ENCODE measurements at regions not wholly inside any gene's neighbourhood (a gene's known extent, or its start where the extent isn't known, plus 50 kb on each side); places are given as distances from the start of the nearest gene placed in this dataset.
A peak's percentile ranks its signal among the peaks of the same experiment; 100 is the strongest.
"Not testable (repeated sequence)": the region's sequence is repeated elsewhere in the genome, so short reads cannot be mapped to it uniquely, and the experiment has no call there.

DNA sequence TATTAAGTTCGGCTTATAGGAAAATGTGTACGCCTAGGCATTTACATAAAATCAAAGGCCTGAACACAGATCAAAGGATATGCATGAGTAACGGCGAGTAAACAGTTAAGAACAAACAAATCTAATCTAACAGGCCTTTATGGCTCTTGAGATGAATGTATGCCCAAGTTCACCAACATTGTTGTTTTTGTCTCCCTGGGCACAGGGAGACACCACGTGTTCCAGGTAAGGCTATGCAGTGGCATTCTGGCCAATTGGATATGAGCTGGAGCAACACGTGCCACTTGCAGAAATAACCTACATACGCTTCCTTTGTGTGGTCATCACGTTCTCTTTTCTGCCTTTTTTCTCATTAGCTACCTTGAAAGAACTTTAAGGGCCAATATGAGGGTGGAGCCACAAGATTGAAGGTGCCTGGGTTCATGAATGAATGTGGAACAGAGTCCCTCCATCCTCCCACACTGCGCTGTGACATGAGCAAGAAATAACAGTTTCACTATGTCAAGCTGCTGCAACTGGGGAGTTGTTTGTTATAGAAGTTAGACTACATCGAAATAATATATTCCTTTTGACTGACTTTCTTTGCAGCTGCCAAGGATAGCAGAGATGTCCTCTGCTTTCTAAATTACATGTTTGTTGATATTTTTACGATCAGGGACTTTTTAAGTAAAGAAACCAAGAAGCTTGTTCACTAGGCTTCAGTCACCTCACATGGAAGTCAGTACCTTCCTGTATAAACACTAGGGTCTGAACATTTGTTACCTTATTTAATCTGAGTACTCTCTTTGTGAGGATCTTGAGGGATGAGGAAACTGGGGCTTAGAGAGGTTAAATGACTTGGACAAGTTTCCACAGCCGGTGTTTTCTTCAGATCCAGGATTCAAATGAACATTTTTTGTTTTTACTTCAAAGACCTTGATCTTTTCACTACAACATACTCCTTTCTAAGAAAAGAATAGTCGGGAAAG, 427.5 kb upstream of the TBL1XR1 start:
- no peak for DNase-seq (ENCODE audit: low read depth in 2 of 2)

DNA sequence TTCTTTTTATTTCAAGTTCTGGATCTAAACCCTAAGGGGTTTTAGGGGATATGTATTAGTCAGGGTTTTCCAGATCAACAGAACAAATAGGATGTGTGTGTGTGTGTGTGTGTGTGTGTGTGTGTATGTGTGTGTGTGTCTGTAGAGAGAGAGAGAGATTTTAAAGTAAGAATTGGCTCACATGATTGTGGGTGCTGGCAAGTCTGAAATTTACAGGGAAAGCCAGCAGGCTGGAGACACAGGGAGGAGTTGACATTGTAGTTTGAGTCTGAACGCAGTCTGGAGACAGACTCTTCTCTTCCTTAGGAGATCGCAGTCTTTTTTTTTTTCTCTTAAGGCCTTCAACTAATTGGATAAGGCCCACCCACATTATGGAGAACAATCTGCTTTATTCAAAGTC, 428.8 kb upstream of the TBL1XR1 start:
- DNase-seq (ENCODE audit: low read depth in 2 of 2), result no peak

DNA sequence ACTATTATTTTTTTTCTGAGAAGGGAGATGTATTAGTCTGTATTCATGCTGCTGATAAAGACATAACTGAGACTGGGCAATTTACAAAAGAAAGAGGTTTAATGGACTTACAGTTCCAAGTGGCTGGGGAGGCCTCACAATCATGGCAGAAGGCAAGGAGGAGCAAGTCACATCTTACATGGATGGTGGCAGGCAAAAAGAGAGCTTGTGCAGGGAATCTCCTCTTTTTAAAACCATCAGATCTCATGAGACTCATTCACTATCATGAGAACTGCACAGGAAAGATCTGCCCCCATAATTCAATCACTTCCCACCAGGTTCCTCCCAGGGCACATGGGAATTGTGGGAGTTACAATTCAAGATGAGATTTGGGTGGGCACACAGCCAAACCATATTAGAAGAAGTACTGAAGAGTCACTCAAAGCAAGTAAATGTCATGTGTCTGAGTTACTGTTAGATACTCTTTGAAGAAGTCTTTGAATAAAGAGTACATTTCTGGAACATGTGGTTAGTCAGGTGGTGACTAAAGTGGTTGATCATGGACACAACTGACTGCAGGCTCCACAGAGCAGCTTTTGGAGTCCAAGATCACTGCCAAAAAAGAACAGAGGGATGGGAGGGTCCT, 430.9 kb upstream of the TBL1XR1 start:
- DNase-seq (ENCODE audit: low read depth in 2 of 2), result not testable (repeated sequence)

DNA sequence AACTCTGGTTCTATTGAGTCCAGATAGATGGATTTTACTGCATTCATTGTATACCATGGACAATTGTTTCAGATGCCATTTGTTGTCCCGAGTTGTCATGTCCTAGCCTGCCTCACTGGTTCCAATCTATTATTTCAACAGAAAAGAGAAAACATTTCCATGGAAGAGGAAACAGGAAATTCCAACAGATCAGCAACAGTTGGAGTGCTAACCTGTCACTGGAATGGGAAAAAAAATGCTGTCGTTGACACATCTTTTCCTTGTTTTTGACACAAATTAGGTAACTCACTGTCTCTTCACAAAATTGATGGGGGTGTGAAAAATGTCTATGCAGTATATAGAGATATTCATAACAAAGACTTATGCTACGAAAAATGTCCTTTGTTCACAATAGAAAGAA, 432.0 kb upstream of the TBL1XR1 start:
- no peak for DNase-seq (ENCODE audit: low read depth in 2 of 2)

DNA sequence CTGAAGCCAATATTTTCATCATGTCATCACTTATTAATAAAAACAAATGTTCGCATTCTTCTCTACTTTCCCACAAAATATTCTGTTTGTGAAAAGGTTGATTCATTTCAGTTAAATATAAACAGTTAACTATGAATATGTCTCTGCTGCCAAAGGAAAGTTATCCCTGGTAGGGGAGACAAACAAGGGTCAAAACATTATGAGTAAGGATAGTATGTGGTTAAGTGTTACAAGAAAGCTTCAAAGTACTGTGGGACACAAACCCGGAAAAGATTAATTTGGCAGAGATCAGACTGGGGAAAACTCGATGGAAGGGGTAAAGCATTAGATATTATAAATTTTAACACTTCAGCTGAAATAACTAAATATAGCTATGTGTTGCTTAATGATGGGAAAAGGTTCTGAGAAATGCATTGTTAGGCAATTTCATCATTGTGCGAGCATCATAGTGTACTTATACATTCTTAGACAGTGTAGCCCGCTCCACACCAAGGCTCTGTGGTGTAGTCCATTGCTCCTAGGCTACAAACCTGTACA, 436.5 kb upstream of the TBL1XR1 start:
- peak; percentile 83 to 86 for DNase-seq (ENCODE audit: low read depth in 2 of 2)

DNA sequence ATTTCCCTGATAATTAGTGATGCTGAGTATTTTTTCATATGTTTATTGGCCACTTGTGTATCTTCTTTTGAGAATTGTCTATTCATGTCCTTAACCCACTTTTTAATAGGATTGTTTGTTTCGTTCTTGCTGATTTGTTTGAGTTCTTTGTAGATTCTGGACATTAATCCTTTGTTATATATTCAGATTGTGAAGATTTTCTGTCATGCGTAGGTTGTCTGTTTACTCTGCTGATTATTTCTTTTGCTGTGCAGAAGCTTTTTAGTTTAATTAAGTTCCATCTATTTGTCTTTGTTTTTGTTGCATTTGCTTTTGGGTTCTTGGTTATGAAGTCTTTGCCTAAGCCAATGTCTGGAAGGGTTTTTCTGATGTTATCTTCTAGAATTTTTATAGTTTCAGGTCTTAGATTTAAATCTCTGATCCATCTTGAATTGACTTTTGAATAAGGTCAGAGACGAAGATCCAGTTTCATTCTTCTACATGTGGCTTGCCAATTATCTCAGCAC, 438.4 kb upstream of the TBL1XR1 start:
- DNase-seq (ENCODE audit: low read depth in 2 of 2), result not testable (repeated sequence)

DNA sequence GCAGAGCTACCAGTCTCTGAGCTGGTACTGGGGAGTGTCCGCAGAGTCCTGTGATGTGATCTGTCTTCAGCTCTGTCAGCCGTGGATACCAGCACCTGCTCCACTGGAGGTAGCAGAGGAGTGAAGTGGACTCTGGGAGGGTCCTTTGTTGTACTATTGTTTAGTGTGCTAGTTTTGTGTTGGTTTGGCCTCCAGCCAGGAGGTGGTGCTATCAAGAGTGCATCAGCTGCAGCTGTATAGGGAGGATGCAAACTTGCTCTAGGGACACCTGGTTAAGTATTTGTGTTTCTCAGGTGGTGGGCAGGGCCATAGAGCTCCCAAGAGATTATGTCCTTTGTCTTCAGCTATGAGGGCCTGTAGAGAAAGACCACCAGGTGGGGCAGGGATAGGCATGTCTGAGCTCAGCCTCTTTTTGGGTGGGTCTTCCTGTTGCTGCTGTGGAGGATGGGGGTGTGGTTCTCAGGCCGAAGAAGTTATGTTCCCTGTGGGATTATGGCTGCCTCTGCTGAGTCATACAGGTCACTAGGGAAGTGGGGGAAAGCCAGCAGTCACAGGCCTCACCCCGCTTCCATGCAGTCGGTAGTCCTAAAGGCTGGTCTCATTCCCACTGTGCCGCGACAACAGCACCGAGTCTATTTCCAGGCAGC, 443.2 kb upstream of the TBL1XR1 start:
- no peak for DNase-seq (ENCODE audit: low read depth in 2 of 2)

DNA sequence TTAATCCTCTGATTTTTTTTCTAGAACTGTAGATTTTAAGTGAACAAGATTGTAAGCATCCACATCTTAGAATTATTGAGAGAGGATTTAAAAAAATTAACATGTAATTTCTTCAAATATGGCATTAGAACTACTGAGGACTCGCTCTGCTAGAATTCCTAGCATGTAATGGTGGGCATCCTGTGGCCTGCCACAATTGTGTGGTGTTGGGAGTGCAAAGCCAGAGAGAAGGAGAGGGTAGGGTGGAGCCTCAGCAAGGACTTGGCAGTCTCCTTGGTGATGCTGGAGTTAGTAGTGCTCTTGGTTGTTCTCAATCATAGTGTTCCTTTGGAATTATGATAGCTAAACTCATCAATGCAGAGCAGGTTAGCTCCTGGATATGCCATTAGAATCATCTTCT, 443.9 kb upstream of the TBL1XR1 start:
- no peak for DNase-seq (ENCODE audit: low read depth in 2 of 2)

DNA sequence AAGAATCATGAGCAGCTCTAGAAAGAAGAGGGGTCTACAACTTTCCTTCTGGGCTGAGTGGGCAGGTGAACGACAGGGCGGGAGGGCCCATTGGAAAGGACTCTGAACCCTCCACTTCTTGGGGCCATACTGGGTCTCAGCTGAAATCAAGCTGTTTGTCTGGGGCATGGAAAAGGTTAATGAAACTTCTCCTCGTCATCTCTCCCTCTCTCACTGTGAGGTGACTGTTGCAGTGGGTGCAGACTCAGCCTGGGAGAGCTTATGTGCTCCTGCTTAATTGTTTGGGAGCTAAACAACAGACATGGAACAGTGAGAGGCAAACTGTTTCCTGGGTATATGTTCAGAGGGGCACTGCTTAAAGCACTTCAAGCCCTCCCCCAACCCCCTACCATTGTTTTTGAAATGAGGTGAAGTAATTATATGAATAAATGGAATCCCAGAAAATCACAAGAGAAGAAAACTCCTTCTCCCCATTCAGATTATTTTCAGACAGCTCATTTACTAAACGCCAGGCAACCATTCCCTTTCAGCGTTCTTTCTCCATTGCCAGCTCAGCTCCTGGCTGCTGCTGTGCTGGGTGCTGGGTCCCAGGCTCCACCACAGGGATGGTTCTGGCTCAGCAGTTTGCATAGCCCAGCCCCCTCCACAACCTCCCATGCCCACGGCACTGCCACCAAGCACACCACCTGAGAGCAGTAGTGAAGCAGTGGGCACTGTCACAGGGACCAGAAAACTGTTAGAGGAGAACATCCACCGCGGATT, 444.9 kb upstream of the TBL1XR1 start:
- no peak for DNase-seq (ENCODE audit: low read depth in 2 of 2)

DNA sequence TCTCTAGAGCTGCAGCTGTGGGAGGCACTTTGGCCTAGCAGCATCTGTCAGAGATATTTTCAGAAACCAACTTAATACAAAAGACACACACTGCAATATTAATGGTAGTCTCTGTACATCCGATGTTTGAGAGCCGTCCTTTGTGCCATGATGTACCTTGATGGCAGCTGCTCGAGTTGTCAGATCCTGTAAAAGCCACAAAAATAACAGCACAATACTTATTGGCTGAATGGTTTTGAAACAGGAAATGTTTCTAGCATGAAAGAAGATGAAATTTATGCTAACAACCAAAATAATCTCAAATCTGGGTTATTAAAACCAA, 445.5 kb upstream of the TBL1XR1 start:
- DNase-seq (ENCODE audit: low read depth in 2 of 2), result no peak

DNA sequence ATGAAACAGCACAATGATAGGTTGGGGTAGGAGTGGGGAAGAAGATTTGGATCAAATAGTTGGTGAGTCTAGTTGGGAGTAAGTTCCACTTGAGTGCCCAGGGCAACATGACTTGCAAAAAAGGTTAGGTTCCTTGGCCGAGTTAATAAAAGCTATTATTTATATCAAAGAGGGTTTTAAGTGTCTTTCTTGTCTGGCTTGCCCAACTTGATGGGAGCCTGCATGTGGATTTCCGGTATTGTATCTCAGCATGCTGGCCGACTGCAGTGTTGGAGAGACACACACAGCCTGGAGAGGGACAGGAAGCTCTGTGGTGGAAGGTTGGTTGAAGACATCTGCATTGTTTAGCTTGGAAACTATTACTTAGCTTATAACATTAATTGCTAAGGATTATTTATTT, 449.5 kb upstream of the TBL1XR1 start:
- no peak for DNase-seq (ENCODE audit: low read depth in 2 of 2)

DNA sequence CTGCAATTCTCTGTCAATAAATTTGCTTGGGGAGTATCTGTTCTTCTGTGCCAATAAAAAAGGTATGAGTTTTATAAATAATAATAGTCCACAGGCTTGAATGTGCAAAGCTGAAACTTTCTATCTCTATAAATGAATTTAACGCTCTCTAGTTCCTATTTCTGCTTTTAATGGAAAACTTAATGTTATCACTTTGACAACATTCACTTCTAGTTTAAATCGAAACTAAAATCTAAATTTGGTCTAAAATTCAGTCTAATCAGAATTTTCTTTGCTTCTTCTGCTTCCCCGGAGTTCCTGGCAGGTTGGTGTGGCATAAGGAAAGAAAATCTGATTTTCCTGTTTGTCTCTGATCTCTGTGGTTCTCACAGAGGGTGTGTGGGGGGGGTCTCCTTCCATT, 450.1 kb upstream of the TBL1XR1 start:
- DNase-seq (ENCODE audit: low read depth in 2 of 2), result no peak

DNA sequence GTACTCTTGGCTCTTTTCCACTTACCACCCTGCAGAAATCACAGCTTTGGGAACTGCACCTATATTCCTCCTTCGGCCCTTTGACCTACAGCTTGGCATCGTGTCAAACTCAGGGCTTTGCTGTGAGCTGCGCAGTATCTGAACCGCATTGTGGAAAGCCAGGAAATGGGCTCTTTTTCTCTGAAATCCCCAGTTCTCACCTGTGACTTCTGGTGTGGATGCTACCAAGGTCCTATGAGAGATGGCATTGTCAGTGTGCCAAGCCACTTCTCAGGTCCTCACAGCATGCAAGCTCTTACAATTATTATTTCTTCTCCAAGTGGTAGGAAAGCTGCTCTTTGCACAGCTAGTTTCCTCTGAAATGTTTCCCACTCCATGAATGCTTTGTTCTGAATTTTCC, 450.6 kb upstream of the TBL1XR1 start:
- no peak for DNase-seq (ENCODE audit: low read depth in 2 of 2)

DNA sequence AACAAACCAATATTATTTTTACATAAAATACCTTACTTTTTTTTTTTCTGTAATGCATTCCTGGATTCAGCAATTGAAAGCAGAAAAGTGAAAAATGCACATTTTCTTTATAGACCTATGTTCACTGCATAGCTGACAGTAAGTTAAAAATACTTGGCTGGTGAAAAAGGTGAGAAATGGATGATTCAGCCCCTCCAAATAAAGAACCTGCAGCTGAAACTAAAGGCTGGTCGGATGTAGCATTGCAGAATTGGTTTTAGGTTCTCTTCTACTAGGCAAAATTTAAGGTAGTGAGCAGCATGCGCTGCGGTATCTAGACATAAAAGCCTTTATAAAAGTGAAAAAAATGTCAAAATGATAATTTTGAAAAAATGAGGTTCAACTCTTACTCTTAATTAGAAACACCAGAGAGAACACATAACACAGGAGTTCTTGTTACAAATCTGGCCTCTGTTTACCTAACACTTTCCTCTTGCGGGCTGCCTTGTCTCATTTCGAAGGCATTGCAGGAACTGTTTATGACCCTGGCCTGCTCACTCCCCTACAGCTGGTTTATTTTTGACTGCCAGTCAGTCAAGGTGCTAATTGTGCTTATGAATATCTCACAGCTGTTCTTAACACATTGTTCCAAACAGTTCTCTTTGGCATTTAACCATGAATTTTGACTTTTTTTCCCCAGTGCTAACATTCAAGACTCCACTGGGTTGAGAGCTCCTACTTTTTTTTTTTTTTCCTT, 455.4 kb upstream of the TBL1XR1 start:
- no peak for DNase-seq (ENCODE audit: low read depth in 2 of 2)

DNA sequence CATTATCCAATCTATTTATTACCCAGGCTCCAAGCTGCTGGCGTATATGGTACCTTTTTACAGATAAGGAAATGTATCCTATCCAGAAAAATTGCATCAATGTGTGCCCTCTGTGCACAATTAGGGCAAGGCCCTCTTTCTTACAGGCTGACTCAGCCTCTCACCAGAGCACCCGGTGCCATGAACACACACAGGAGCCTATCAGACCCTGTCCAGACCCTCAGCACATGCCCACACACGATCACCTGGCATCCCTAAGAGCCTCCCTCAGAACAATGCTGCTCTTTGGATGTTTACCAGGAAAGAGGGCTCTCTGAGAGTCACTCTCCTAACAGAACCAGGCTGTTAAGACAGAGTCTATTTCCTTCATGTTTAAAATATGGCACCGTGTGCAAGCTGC, 460.0 kb upstream of the TBL1XR1 start:
- DNase-seq (ENCODE audit: low read depth in 2 of 2), result no peak

DNA sequence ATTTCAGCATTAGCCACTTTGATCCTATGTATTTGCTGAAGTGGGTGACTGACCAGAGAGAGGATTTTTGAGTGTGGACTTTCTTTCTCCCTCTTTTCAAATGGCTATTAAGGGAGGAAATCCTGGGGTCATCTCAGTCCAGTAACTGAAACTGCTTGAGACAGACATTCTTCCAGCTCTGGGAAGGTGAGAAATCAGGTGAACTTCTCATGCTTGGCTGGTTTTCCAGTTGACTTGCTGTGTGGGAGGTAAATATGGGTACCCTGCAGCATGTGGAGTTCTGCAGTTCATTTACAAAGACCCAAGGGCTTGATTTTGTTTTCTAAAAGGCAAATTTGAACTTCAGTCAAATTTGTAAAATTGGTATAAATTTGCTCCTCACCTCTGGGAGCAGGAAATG, 461.1 kb upstream of the TBL1XR1 start:
- DNase-seq (ENCODE audit: low read depth in 2 of 2), result no peak

DNA sequence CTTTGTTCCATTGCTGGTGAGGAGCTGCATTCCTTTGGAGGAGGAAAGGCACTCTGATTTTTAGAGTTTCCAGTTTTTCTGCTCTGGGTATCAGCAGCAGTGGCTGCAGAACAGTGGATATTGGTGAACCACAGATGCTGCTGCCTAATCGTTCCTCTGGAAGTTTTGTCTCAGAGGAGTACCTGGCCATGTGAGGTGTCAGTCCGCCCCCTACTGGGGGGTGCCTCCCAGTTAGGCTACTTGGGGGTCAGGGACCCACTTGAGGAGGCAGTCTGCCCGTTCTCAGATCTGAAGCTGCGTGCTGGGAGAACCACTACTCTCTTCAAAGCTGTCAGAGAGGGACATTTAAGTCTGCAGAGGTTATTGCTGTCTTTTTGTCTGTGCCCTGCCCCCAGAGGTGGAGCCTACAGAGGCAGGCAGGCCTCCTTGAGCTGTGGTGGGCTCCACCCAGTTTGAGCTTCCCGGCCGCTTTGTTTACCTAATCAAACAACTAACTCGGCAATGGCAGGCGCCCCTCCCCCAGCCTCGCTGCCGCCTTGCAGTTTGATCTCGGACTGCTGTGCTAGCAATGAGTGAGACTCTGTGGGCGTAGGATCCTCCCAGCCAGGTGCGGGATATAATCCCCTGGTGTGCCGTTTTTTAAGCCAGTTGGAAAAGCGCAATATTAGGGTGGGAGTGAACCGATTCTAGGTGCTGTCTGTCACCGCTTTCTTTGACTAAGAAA, 467.3 kb upstream of the TBL1XR1 start:
- not testable (repeated sequence) for DNase-seq (ENCODE audit: low read depth in 2 of 2)

DNA sequence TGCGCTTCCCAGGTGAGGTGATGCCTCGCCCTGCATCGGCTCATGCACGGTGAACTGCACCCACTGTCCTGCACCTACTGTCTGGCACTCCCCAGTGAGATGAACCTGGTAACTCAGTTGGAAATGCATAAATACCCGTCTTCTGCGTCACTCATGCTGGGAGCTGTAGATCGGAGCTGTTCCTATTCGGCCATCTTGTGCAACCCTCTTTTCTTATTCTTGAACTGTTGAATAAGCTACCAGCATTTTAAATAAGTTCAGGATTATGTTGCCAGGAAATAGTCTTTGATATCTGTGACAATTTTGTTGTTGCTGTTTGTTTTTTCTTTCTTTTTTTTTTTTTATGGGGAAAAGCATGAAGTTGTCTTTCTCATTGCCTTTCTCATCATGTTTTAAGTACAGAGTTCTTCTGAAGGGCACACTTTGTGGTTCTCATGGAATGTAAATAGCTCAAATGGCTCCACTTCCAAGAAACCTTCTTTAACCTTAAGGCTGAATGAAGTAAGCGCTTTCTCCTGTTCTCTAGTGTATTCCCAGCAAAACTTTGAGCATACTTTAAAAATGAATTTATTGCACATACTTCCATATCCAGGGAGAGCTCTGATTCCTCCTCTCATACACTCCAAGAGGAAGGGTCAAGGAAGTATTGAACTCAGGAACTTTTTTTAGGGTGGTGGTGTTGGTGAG, 468.0 kb upstream of the TBL1XR1 start:
- no peak for DNase-seq (ENCODE audit: low read depth in 2 of 2)

DNA sequence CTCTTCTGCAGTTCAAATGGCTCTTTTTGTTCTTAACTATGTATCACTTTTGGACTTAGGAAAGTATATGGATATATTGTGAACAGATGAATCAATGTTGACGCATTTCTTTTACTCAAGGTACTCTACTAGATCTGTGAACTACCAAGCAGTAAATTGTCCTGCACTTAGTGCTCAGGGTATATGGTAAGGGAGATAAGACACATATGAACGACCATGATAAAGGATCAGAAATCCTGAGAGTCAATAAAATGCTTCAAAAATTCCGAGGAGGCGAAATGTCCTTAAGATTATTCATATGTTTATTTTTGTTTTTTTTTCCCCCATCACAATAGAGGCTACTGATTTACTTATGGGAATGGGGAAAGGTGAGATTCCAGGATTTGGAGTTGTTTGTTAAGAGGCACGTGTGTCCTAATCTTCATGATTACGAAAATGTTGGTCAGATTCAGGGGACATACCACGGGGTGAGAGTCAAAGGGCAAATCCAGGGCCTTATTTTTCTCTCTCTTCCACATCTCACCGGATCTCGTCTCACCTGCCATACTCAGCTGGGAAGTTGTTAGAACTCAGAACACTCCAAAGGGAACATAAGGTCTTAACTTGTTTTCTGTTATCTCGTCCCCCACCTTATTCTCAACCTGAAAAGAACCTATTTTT, 475.1 kb upstream of the TBL1XR1 start:
- no peak for DNase-seq (ENCODE audit: low read depth in 2 of 2)

Data from fibroblast of skin of left quadriceps (primary cell).